Endodermal cell (in vitro differentiated cells): ENCODE measurements at regions not wholly inside any gene's neighbourhood (a gene's known extent, or its start where the extent isn't known, plus 50 kb on each side); places are given as distances from the start of the nearest gene placed in this dataset.

ENCODE experiments used
- DNase-seq: peaks from one replicate; pipeline ENCODE4 v3.0.0-alpha.2; 2017
- H3K27ac ChIP-seq: 2 replicates; pipeline ENCODE4 v1.5.1; 2013; ENCODE audit warnings: mild to moderate bottlenecking, low read depth, low read length, moderate library complexity
- H3K27me3 ChIP-seq: 2 replicates; pipeline ENCODE4 v1.6.1; 2013; ENCODE audit warnings: mild to moderate bottlenecking, low read length, moderate library complexity; ENCODE audit not compliant: insufficient read depth, control insufficient read depth, poor library complexity, severe bottlenecking
- H3K36me3 ChIP-seq: 2 replicates; pipeline ENCODE4 v1.7.0; 2013; ENCODE audit warnings: mild to moderate bottlenecking, low read length, moderate library complexity; ENCODE audit not compliant: control insufficient read depth, insufficient read depth
- H3K4me1 ChIP-seq: one replicate; pipeline ENCODE4 v1.7.0; 2013; ENCODE audit warnings: low read length; ENCODE audit not compliant: control insufficient read depth, insufficient read depth
- H3K4me3 ChIP-seq: 2 replicates; pipeline ENCODE4 v1.5.1; 2013; ENCODE audit warnings: mild to moderate bottlenecking, low read length, moderate library complexity
- H3K9ac ChIP-seq: 2 replicates; pipeline ENCODE4 v1.6.1; 2013; ENCODE audit warnings: mild to moderate bottlenecking, low read length, moderate library complexity; ENCODE audit not compliant: poor library complexity, severe bottlenecking; ENCODE audit errors: extremely low read depth
- H3K9me3 ChIP-seq: 2 replicates; pipeline ENCODE4 v1.6.1; 2013; ENCODE audit warnings: mild to moderate bottlenecking, low read length, moderate library complexity; ENCODE audit not compliant: control insufficient read depth
- H3K27ac Mint-ChIP-seq: 2 replicates; pipeline ENCODE4 v1.8.0; 2020; ENCODE audit warnings: mixed read lengths
- H3K27me3 Mint-ChIP-seq: 2 replicates; pipeline ENCODE4 v1.8.0; 2021; ENCODE audit warnings: mild to moderate bottlenecking, mixed read lengths; ENCODE audit not compliant: insufficient read depth
- H3K36me3 Mint-ChIP-seq: 2 replicates; pipeline ENCODE4 v1.8.0; 2020; ENCODE audit warnings: low read depth, mixed read lengths
- H3K4me1 Mint-ChIP-seq: 2 replicates; pipeline ENCODE4 v1.8.0; 2020; ENCODE audit warnings: mixed read lengths
- H3K4me3 Mint-ChIP-seq: 2 replicates; pipeline ENCODE4 v1.8.0; 2020; ENCODE audit warnings: mild to moderate bottlenecking, moderate library complexity, mixed read lengths
- H3K9me3 Mint-ChIP-seq: 2 replicates; pipeline ENCODE4 v1.8.0; 2020; ENCODE audit warnings: mild to moderate bottlenecking, mixed read lengths
- CTCF ChIP-seq: fragments of 200-600 bp; sonication (generic); conservative IDR thresholded peaks from 2 replicates; pipeline ENCODE4 v1.5.0; 2021; ENCODE audit warnings: antibody characterized with exemption, mild to moderate bottlenecking
- WGBS, 2 experiments: methylation state at CpG; one replicate each; pipeline versions ENCODE4 v1.1.5 to v1.1.7; 2013; ENCODE audit warnings: missing lambda C conversion rate in 2 of 2, mixed read lengths in 1 of 2; ENCODE audit not compliant: insufficient coverage in 1 of 2, insufficient read length in 1 of 2; 5-methylcytosine and 5-hydroxymethylcytosine counted together

GRCh38 chr14:30333934-30334333, 225.0 kb upstream of the G2E3 start:
- Histone ChIP-seq H3K4me3 (no peak overlapping the region), H3K4me1 (peaks cover 4% of the 10 kb centered on the region), H3K27ac (no peak overlapping the region), H3K9me3 (peaks cover 23% of the 10 kb centered on the region), H3K36me3 (no peaks in the 10 kb centered on the region), H3K27me3 (no peaks in the 10 kb centered on the region), H3K9ac (no peak overlapping the region)
- TF ChIP-seq CTCF, result no peak
- Mint-ChIP-seq H3K4me1 (peaks cover 9% of the 10 kb centered on the region), H3K27ac (no peak overlapping the region), H3K36me3 (no peaks in the 10 kb centered on the region), H3K4me3 (no peak overlapping the region), H3K9me3 (peaks cover 20% of the 10 kb centered on the region), H3K27me3 (peaks cover 4% of the 10 kb centered on the region)
- WGBS, 2 experiments, result 67 to 89% methylated on average over 1 of the region's 2 CpGs
- no peak for DNase-seq

- H3K4me1 Mint-ChIP-seq, result peaks cover 9% of the 10 kb centered on the region
- no peak overlapping the region for H3K27ac ChIP-seq
- H3K4me3 Mint-ChIP-seq, result no peak overlapping the region
- DNase-seq, result no peak
- no peaks in the 10 kb centered on the region for H3K36me3 Mint-ChIP-seq
- no peaks in the 10 kb centered on the region for H3K36me3 ChIP-seq
- H3K4me3 ChIP-seq, result no peak overlapping the region
- no peak overlapping the region for H3K27ac Mint-ChIP-seq
- 85 to 93% methylated on average over 2 to 5 of the region's 5 CpGs for WGBS, 2 experiments
- no peaks in the 10 kb centered on the region for H3K9me3 Mint-ChIP-seq
- no peak overlapping the region for H3K9ac ChIP-seq
- H3K9me3 ChIP-seq, result peaks cover 4% of the 10 kb centered on the region
- no peak for TF ChIP-seq CTCF
- peaks cover 6% of the 10 kb centered on the region for H3K27me3 Mint-ChIP-seq
- no peaks in the 10 kb centered on the region for H3K27me3 ChIP-seq
- H3K4me1 ChIP-seq, result peaks cover 4% of the 10 kb centered on the region
Observed at GRCh38 chr14:30337456-30337855, 221.5 kb upstream of the G2E3 start.

GRCh38 chr14:30339311-30339901, 219.6 kb upstream of the G2E3 start:
- peaks cover 11% of the 10 kb centered on the region for H3K27me3 Mint-ChIP-seq
- Histone ChIP-seq H3K27ac (no peak overlapping the region), H3K4me1 (peaks cover 4% of the 10 kb centered on the region), H3K9ac (no peak overlapping the region), H3K27me3 (no peaks in the 10 kb centered on the region), H3K4me3 (no peak overlapping the region), H3K36me3 (no peaks in the 10 kb centered on the region), H3K9me3 (no peaks in the 10 kb centered on the region)
- no peaks in the 10 kb centered on the region for H3K9me3 Mint-ChIP-seq
- no peak overlapping the region for H3K27ac Mint-ChIP-seq
- H3K4me1 Mint-ChIP-seq, result peaks cover 9% of the 10 kb centered on the region
- WGBS, 2 experiments, result 90 to 96% methylated on average over 5 of the region's 6 CpGs
- TF ChIP-seq CTCF, result no peak
- no peaks in the 10 kb centered on the region for H3K36me3 Mint-ChIP-seq
- DNase-seq, result no peak
- H3K4me3 Mint-ChIP-seq, result no peak overlapping the region
